SU-DHL-6 (cell line): ENCODE measurements at regions not wholly inside any gene's neighbourhood (a gene's known extent, or its start where the extent isn't known, plus 50 kb on each side); places are given as distances from the start of the nearest gene placed in this dataset.

Experiments
- H2AFZ ChIP-seq: fragments of 200-600 bp; sonication (generic); 2 replicates; pipeline ENCODE4 v1.6.1; 2014; ENCODE audit warnings: low read depth, mild to moderate bottlenecking, moderate library complexity, mixed read lengths, antibody characterized with exemption, low read length; ENCODE audit not compliant: severe bottlenecking
- H3F3A ChIP-seq: fragments of 200-600 bp; shearing (Covaris generic); 2 replicates; pipeline ENCODE4 v1.6.0; 2016; ENCODE audit warnings: antibody characterized with exemption, mild to moderate bottlenecking; ENCODE audit not compliant: insufficient read depth
- H3K27ac ChIP-seq: fragments of 200-600 bp; sonication (generic); 2 replicates; pipeline ENCODE4 v1.5.1; 2016; ENCODE audit warnings: low read depth, mild to moderate bottlenecking, low read length, moderate library complexity, mixed read lengths
- H3K27me3 ChIP-seq: fragments of 200-600 bp; sonication (generic), shearing (Covaris generic); 2 replicates; pipeline ENCODE4 v1.6.0; 2014; ENCODE audit warnings: mild to moderate bottlenecking, low read length
- H3K36me3 ChIP-seq: fragments of 200-600 bp; sonication (generic); 2 replicates; pipeline ENCODE4 v1.6.1; 2014; ENCODE audit warnings: mild to moderate bottlenecking, low read length, mixed read lengths
- H3K4me2 ChIP-seq: fragments of 300-600, 200-600 bp; shearing (Covaris generic), sonication (generic); 2 replicates; pipeline ENCODE4 v1.6.0; 2014; ENCODE audit warnings: low read length, low read depth, mild to moderate bottlenecking; ENCODE audit not compliant: poor library complexity, severe bottlenecking
- H3K4me3 ChIP-seq: fragments of 200-600 bp; sonication (generic); 2 replicates; pipeline ENCODE4 v1.5.1; 2014; ENCODE audit warnings: antibody characterized with exemption, low read length, mild to moderate bottlenecking, mixed read lengths; ENCODE audit not compliant: insufficient read depth, poor library complexity, severe bottlenecking
- H3K79me2 ChIP-seq: fragments of 200-600 bp; sonication (generic); 2 replicates; pipeline ENCODE4 v1.6.1; 2014; ENCODE audit warnings: mild to moderate bottlenecking, low read length, moderate library complexity; ENCODE audit not compliant: insufficient read depth
- H3K9ac ChIP-seq: fragments of 200-600 bp; sonication (generic); 2 replicates; pipeline ENCODE4 v1.7.0; 2014; ENCODE audit warnings: mild to moderate bottlenecking, low read length
- H3K9me2 ChIP-seq: fragments of 200-600 bp; sonication (generic); replicated peaks from 2 replicates; pipeline ENCODE4 v1.6.1; 2014; ENCODE audit warnings: low read length; ENCODE audit not compliant: insufficient read depth
- H3K9me3 ChIP-seq: fragments of 200-600 bp; sonication (generic); 2 replicates; pipeline ENCODE4 v1.6.1; 2014; ENCODE audit warnings: low read length, mixed read lengths; ENCODE audit not compliant: insufficient read depth
- H4K20me1 ChIP-seq: fragments of 200-600 bp; sonication (generic); 2 replicates; pipeline ENCODE4 v1.6.1; 2014; ENCODE audit warnings: low read depth, mild to moderate bottlenecking, antibody characterized with exemption, low read length, moderate library complexity, mixed read lengths
- CTCF ChIP-seq: fragments of 200-600 bp; sonication (generic); IDR thresholded peaks from one replicate; pipeline ENCODE4 v1.5.1; 2017; ENCODE audit warnings: antibody characterized with exemption, mild to moderate bottlenecking, low read length, moderate library complexity; ENCODE audit not compliant: insufficient read depth, poor library complexity, severe bottlenecking
- EZH2phosphoT487 ChIP-seq: fragments of 200-600 bp; sonication (generic), shearing (Covaris generic); conservative IDR thresholded peaks from 2 replicates; pipeline ENCODE4 v1.6.1; 2018; ENCODE audit warnings: mild to moderate bottlenecking, antibody characterized with exemption, low read length, moderate library complexity, mixed read lengths

- H4K20me1 ChIP-seq: no peaks in the 10 kb centered on the region
- no peaks in the 10 kb centered on the region for H3F3A ChIP-seq
- no peaks in the 10 kb centered on the region for H3K9me3 ChIP-seq
- no peak overlapping the region for H3K4me3 ChIP-seq
- no peaks in the 10 kb centered on the region for H3K9me2 ChIP-seq
- H3K4me2 ChIP-seq: no peak overlapping the region
- no peaks in the 10 kb centered on the region for H3K79me2 ChIP-seq
- no peak overlapping the region for H3K9ac ChIP-seq
- TF ChIP-seq CTCF (no peak), EZH2phosphoT487 (no peak)
- H3K27ac ChIP-seq: no peak overlapping the region
- no peaks in the 10 kb centered on the region for H3K27me3 ChIP-seq
- no peaks in the 10 kb centered on the region for H3K36me3 ChIP-seq
- H2AFZ ChIP-seq: no peak overlapping the region
Measured at GRCh38 chr10:43702213-43702935, 53.7 kb upstream of the ZNF32 start.

- Histone ChIP-seq H3K27ac (no peak overlapping the region), H3K36me3 (no peaks in the 10 kb centered on the region), H3K9ac (no peak overlapping the region), H3K79me2 (no peaks in the 10 kb centered on the region), H4K20me1 (no peaks in the 10 kb centered on the region), H2AFZ (no peak overlapping the region), H3K27me3 (no peaks in the 10 kb centered on the region), H3K9me3 (no peaks in the 10 kb centered on the region), H3K9me2 (no peaks in the 10 kb centered on the region), H3K4me2 (no peak overlapping the region), H3F3A (no peaks in the 10 kb centered on the region), H3K4me3 (no peak overlapping the region)
- no peak for TF ChIP-seq EZH2phosphoT487
- TF ChIP-seq CTCF: no peak
Measured at GRCh38 chr10:43701295-43701694, 52.6 kb upstream of the ZNF32 start.

- Histone ChIP-seq H3K27ac (no peak overlapping the region), H3K36me3 (no peaks in the 10 kb centered on the region), H3K79me2 (no peaks in the 10 kb centered on the region), H3K9me3 (no peaks in the 10 kb centered on the region), H3K9ac (no peak overlapping the region), H2AFZ (no peak overlapping the region), H3K4me3 (no peak overlapping the region), H3K4me2 (no peak overlapping the region), H3K27me3 (no peaks in the 10 kb centered on the region), H3F3A (no peaks in the 10 kb centered on the region), H3K9me2 (no peaks in the 10 kb centered on the region), H4K20me1 (no peaks in the 10 kb centered on the region)
- no peak for TF ChIP-seq CTCF
- TF ChIP-seq EZH2phosphoT487: no peak
Measured at GRCh38 chr10:43700306-43700705, 51.6 kb upstream of the ZNF32 start.
